ENCODE measurements at regions not wholly inside any gene's neighbourhood (a gene's known extent, or its start where the extent isn't known, plus 50 kb on each side); places are given as distances from the start of the nearest gene placed in this dataset.

DNA sequence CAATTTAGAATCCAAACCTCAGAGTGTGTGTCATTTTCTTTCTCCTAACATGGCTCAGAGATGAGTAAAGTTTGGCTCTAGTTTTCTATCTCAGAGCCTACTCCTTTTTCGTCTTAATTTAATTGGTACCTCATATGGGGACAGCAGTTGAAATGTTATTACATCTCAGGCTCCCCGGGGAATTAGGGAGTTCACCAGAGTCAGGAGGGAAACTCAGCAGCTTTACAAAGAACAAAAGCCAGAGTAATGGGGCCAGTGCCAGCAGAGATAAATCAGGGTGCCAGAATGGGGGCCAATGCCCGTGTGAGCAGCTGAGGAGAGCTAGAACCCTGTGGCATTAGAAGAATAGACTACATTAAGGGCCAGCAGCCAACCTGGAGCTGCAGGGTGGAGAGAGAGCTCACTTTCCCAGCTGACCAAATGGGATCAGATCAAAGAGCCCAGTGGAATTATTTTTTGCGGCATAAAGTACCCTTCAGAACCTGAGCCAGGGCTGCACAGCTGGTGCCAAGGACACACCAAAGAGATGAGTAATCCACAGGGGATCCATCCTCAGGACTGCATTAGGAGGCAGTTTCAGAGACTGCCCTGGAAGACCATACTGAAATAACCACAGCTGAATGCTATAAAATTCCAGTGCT is 207.1 kb upstream of the DKK2 start:
- H4K91ac ChIP-seq (ENCODE audit: insufficient read depth, low read depth, low read length): no peak overlapping the region
- no peaks in the 10 kb centered on the region for H4K20me1 ChIP-seq (ENCODE audit: insufficient read depth, low read length)
- no peak overlapping the region for H2AFZ ChIP-seq (replicated peaks; ENCODE audit: low read length, poor library complexity)
- in situ Hi-C loops (cut with MboI; ENCODE audit: low sequenced_read_pairs): no loop called here
- H3K18ac ChIP-seq (ENCODE audit: low read depth, low read length): no peak overlapping the region
- H3K79me1 ChIP-seq (ENCODE audit: low read depth in 1 of 2, low read length in 2 of 2): no peaks in the 10 kb centered on the region
- no peaks in the 10 kb centered on the region for H3K27me3 ChIP-seq (ENCODE audit: control insufficient read depth, insufficient read depth, low read length)
- intact Hi-C loops (cut with micrococcal nuclease): no loop called here
- no peak overlapping the region for H3K4ac ChIP-seq (ENCODE audit: low read depth, low read length)
- no peak overlapping the region for H2BK120ac ChIP-seq (ENCODE audit: low read depth, low read length)
- H3K9me3 ChIP-seq (ENCODE audit: control insufficient read depth, insufficient read depth, low read length): no peaks in the 10 kb centered on the region
- no peaks in the 10 kb centered on the region for H3K9me1 ChIP-seq (ENCODE audit: insufficient read depth, low read length)
- no TSS peak for BruUV-seq (replicated peaks)
- no peak overlapping the region for H4K5ac ChIP-seq (ENCODE audit: low read depth, low read length)
- H2BK15ac ChIP-seq (ENCODE audit: low read depth, low read length): no peak overlapping the region
- no peak for DNase-seq
- H2BK20ac ChIP-seq (ENCODE audit: low read depth, low read length): no peak overlapping the region
- no peak overlapping the region for H3K56ac ChIP-seq (ENCODE audit: extremely low read depth, insufficient read depth, low read length)
- H3K14ac ChIP-seq (replicated peaks; ENCODE audit: low read depth, low read length): no peak overlapping the region
- H3K4me2 ChIP-seq (ENCODE audit: low read depth, low read length): no peak overlapping the region
- TF ChIP-seq, protein P1, sequence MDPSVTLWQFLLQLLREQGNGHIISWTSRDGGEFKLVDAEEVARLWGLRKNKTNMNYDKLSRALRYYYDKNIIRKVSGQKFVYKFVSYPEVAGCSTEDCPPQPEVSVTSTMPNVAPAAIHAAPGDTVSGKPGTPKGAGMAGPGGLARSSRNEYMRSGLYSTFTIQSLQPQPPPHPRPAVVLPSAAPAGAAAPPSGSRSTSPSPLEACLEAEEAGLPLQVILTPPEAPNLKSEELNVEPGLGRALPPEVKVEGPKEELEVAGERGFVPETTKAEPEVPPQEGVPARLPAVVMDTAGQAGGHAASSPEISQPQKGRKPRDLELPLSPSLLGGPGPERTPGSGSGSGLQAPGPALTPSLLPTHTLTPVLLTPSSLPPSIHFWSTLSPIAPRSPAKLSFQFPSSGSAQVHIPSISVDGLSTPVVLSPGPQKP (IDR thresholded peaks at IDR 0.05; ENCODE audit: borderline replicate concordance, low read depth, low read length): no peak
- TF ChIP-seq RFX5 (IDR thresholded peaks at IDR 0.05; ENCODE audit: low read depth, low read length): no peak
- no peak for TF ChIP-seq MXI1 (IDR thresholded peaks at IDR 0.05; ENCODE audit: borderline replicate concordance, low read depth, low read length)
- TF ChIP-seq BHLHE40 (IDR thresholded peaks at IDR 0.05; ENCODE audit: low read depth, low read length): no peak
- no peak for TF ChIP-seq NFE2L2 (IDR thresholded peaks at IDR 0.05; ENCODE audit: low read depth, low read length)
- no peak for TF ChIP-seq FOS (IDR thresholded peaks at IDR 0.05; ENCODE audit: low read depth, low read length)
- no peak for TF ChIP-seq MAZ (IDR thresholded peaks at IDR 0.05; ENCODE audit: borderline replicate concordance, low read depth, low read length)
- no peak for TF ChIP-seq CEBPB (IDR thresholded peaks at IDR 0.05; ENCODE audit: low read depth, low read length)
- TF ChIP-seq SMC3 (IDR thresholded peaks at IDR 0.05; ENCODE audit: low read depth, low read length): no peak
- no peak for TF ChIP-seq POLR2A (IDR thresholded peaks at IDR 0.05; ENCODE audit: low read depth, low read length)
- TF ChIP-seq RAD21 (IDR thresholded peaks at IDR 0.05; ENCODE audit: low read length): no peak
- TF ChIP-seq RCOR1 (IDR thresholded peaks at IDR 0.05; ENCODE audit: insufficient replicate concordance, low read length): no peak
- TF ChIP-seq, protein P2, sequence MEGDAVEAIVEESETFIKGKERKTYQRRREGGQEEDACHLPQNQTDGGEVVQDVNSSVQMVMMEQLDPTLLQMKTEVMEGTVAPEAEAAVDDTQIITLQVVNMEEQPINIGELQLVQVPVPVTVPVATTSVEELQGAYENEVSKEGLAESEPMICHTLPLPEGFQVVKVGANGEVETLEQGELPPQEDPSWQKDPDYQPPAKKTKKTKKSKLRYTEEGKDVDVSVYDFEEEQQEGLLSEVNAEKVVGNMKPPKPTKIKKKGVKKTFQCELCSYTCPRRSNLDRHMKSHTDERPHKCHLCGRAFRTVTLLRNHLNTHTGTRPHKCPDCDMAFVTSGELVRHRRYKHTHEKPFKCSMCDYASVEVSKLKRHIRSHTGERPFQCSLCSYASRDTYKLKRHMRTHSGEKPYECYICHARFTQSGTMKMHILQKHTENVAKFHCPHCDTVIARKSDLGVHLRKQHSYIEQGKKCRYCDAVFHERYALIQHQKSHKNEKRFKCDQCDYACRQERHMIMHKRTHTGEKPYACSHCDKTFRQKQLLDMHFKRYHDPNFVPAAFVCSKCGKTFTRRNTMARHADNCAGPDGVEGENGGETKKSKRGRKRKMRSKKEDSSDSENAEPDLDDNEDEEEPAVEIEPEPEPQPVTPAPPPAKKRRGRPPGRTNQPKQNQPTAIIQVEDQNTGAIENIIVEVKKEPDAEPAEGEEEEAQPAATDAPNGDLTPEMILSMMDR (conservative IDR thresholded peaks at IDR 0.05; ENCODE audit: low read depth, low read length): no peak
- no peak for TF ChIP-seq CHD1 (IDR thresholded peaks at IDR 0.05; ENCODE audit: low read depth, low read length)
- TF ChIP-seq MAFK (IDR thresholded peaks at IDR 0.05; ENCODE audit: low read depth, low read length): no peak
- TF ChIP-seq, protein P3, sequence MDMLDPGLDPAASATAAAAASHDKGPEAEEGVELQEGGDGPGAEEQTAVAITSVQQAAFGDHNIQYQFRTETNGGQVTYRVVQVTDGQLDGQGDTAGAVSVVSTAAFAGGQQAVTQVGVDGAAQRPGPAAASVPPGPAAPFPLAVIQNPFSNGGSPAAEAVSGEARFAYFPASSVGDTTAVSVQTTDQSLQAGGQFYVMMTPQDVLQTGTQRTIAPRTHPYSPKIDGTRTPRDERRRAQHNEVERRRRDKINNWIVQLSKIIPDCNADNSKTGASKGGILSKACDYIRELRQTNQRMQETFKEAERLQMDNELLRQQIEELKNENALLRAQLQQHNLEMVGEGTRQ (IDR thresholded peaks at IDR 0.05; ENCODE audit: low read depth, low read length): no peak
- CTCF ChIA-PET: interaction anchor here (0.6 kb wide), 1 partner anchor 187 kb away, joined by 4 read pairs; no protein-coding TSS in a partner anchor
- POLR2A ChIA-PET (ENCODE audit: unreplicated experiment): interaction anchor here (0.6 kb wide), 1 partner anchor 322 kb away, joined by 4 read pairs; no protein-coding TSS in a partner anchor
- H3K4me1 ChIP-seq (ENCODE audit: control insufficient read depth, insufficient read depth, low read length): no peaks in the 10 kb centered on the region
- ATAC-seq (ENCODE audit: low read depth): no peak
- WGBS, 2 experiments (ENCODE audit: extremely low coverage in 2 of 2, insufficient read length in 1 of 2): no CpG with 5 or more reads among the region's 4 CpGs
- H4K8ac ChIP-seq (ENCODE audit: low read depth in 2 of 2, low read length in 2 of 2): no peak overlapping the region
- dilution Hi-C loops (cut with HindIII; ENCODE audit: low sequenced_read_pairs, unreplicated experiment): no loop called here
- H2AK9ac ChIP-seq (replicated peaks; ENCODE audit: low read depth, low read length, poor library complexity): no peak overlapping the region
- H3K4me3 ChIP-seq (ENCODE audit: insufficient read depth, low read depth, low read length): no peak overlapping the region
- no peak overlapping the region for H3K9ac ChIP-seq (ENCODE audit: low read depth, low read length)
- no peaks in the 10 kb centered on the region for H3K36me3 ChIP-seq (ENCODE audit: control insufficient read depth, insufficient read depth, low read length)
- no peak overlapping the region for H3K27ac ChIP-seq (ENCODE audit: insufficient read depth, low read length)
- no peak overlapping the region for H2AK5ac ChIP-seq (ENCODE audit: low read depth, low read length)
- H3K23ac ChIP-seq (ENCODE audit: low read depth, low read length): no peak overlapping the region
- H2BK5ac ChIP-seq (ENCODE audit: low read depth, low read length, poor library complexity, severe bottlenecking): no peak overlapping the region
